SK-N-SH (cell line): ENCODE measurements at regions not wholly inside any gene's neighbourhood (a gene's known extent, or its start where the extent isn't known, plus 50 kb on each side); places are given as distances from the start of the nearest gene placed in this dataset.

Source experiments
- CTCF ChIA-PET: fragments of 300-600, 350-600 bp; formaldehyde crosslinking; extraction: SDS; loops from one replicate; lab custom pipeline; 2021; lab: Yijun Ruan, JAX
- POLR2A ChIA-PET: fragments of 350-600 bp; sonication (Branson Sonifier 250); formaldehyde crosslinking; extraction: SDS; loops from one replicate; lab custom pipeline; 2020; ENCODE audit warnings: antibody characterized with exemption, inconsistent platforms; lab: Yijun Ruan, JAX
- DNase-seq: peaks from one replicate; pipeline ENCODE4 v3.0.0; 2012
- H2AFZ ChIP-seq: fragments of 200-600 bp; sonication (generic); 2 replicates; pipeline ENCODE4 v1.8.1; 2016; ENCODE audit warnings: antibody characterized with exemption, mild to moderate bottlenecking, low read depth
- H3F3A ChIP-seq: fragments of 200-600 bp; sonication (generic); replicated peaks from 2 replicates; pipeline ENCODE3; 2016; ENCODE audit warnings: antibody characterized with exemption, mild to moderate bottlenecking; ENCODE audit not compliant: insufficient read depth
- H3K27ac ChIP-seq, 2 experiments: fragments of 200-500 bp in 1 of 2; fragments of 200-600 bp in 1 of 2; sonication (Bioruptor generic) in 1 of 2; sonication (generic), shearing (Covaris generic) in 1 of 2; 2 replicates each; pipeline versions ENCODE4 v1.5.1 to v1.6.1; 2014 to 2016; ENCODE audit warnings: low read depth in 2 of 2, inconsistent platforms in 1 of 2, low read length in 1 of 2, mild to moderate bottlenecking in 1 of 2, mixed read lengths in 1 of 2
- H3K27me3 ChIP-seq: fragments of 200-600 bp; sonication (generic), shearing (Covaris generic); 2 replicates; pipeline ENCODE4 v1.6.1; 2016; ENCODE audit warnings: mixed run types; ENCODE audit not compliant: insufficient read depth
- H3K36me3 ChIP-seq, 2 experiments: fragments of 200-500 bp in 1 of 2; fragments of 200-600 bp in 1 of 2; sonication (Bioruptor generic) in 1 of 2; sonication (generic) in 1 of 2; replicated peaks in 1 of 2; 2 replicates each; pipeline versions ENCODE3 to v1.5.1; 2014 to 2016; ENCODE audit warnings: low read length in 1 of 2, mild to moderate bottlenecking in 1 of 2; ENCODE audit not compliant: insufficient read depth in 2 of 2, control insufficient read depth in 1 of 2
- H3K4me1 ChIP-seq, 2 experiments: fragments of 200-500 bp in 1 of 2; fragments of 200-600 bp in 1 of 2; sonication (Bioruptor generic) in 1 of 2; sonication (generic), shearing (Covaris generic) in 1 of 2; 2 replicates each; pipeline versions ENCODE4 v1.5.1 to v1.6.1; 2014 to 2016; ENCODE audit warnings: low read depth in 1 of 2, low read length in 1 of 2, mixed run types in 1 of 2; ENCODE audit not compliant: insufficient read depth in 2 of 2, control insufficient read depth in 1 of 2
- H3K4me2 ChIP-seq: fragments of 200-600 bp; sonication (generic), shearing (Covaris generic); 2 replicates; pipeline ENCODE4 v1.6.1; 2017; ENCODE audit warnings: mixed run types
- H3K4me3 ChIP-seq, 2 experiments: fragments of 200-500 bp in 1 of 2; fragments of 200-600 bp in 1 of 2; sonication (Bioruptor generic) in 1 of 2; sonication (generic), shearing (Covaris generic) in 1 of 2; 2 replicates each; pipeline versions ENCODE4 v1.5.1 to v1.8.1; 2014 to 2016; ENCODE audit warnings: low read depth in 2 of 2, inconsistent platforms in 1 of 2, low read length in 1 of 2, mild to moderate bottlenecking in 1 of 2, mixed read lengths in 1 of 2, moderate library complexity in 1 of 2
- H3K79me2 ChIP-seq: fragments of 200-600 bp; sonication (generic); 2 replicates; pipeline ENCODE4 v1.8.1; 2017; ENCODE audit warnings: mild to moderate bottlenecking; ENCODE audit not compliant: insufficient read depth
- H3K9ac ChIP-seq: fragments of 200-600 bp; sonication (generic); 2 replicates; pipeline ENCODE4 v1.6.1; 2017; ENCODE audit warnings: mixed run types
- H3K9me2 ChIP-seq: fragments of 200-600 bp; sonication (generic); 2 replicates; pipeline ENCODE4 v1.6.1; 2017; ENCODE audit warnings: mixed run types
- H3K9me3 ChIP-seq: fragments of 200-600 bp; sonication (generic); 2 replicates; pipeline ENCODE4 v1.6.1; 2017; ENCODE audit warnings: mixed run types, mild to moderate bottlenecking, moderate library complexity
- H4K20me1 ChIP-seq: fragments of 200-600 bp; sonication (generic); 2 replicates; pipeline ENCODE4 v1.6.1; 2017; ENCODE audit warnings: mild to moderate bottlenecking, mixed run types; ENCODE audit not compliant: insufficient read depth
- CHD2 ChIP-seq: fragments of 150-350 bp; IDR thresholded peaks from 2 replicates; pipeline ENCODE4 v1.6.1; 2018; ENCODE audit warnings: low read length; ENCODE audit not compliant: partially characterized antibody
- ELF1 ChIP-seq: IDR thresholded peaks from 2 replicates; pipeline ENCODE4 v1.4.0; 2012
- EP300 ChIP-seq, 2 experiments: IDR thresholded peaks; 2 replicates each; pipeline versions ENCODE4 v1.4.0 to v1.6.1; 2012; ENCODE audit warnings: borderline replicate concordance in 1 of 2, low read depth in 1 of 2, low read length in 1 of 2
- FOXM1 ChIP-seq: IDR thresholded peaks from 2 replicates; pipeline ENCODE4 v1.4.0; 2012; ENCODE audit warnings: low read depth, mild to moderate bottlenecking
- JUND ChIP-seq: IDR thresholded peaks from 2 replicates; pipeline ENCODE4 v1.4.0; 2012
- MXI1 ChIP-seq: IDR thresholded peaks from 2 replicates; pipeline ENCODE4 v1.6.1; 2012; ENCODE audit warnings: mild to moderate bottlenecking, low read depth, low read length, improper control_type of control experiment
- NRF1 ChIP-seq: IDR thresholded peaks from 2 replicates; pipeline ENCODE4 v1.6.1; 2012; ENCODE audit warnings: low read depth, mild to moderate bottlenecking, low read length
- PBX3 ChIP-seq: IDR thresholded peaks from 2 replicates; pipeline ENCODE4; 2012
- RAD21 ChIP-seq: IDR thresholded peaks from 2 replicates; pipeline ENCODE4 v1.6.1; 2012; ENCODE audit warnings: mild to moderate bottlenecking, low read length
- RCOR1 ChIP-seq: fragments of 150-350 bp; IDR thresholded peaks from 2 replicates; pipeline ENCODE4 v1.6.1; 2017; ENCODE audit warnings: antibody characterized with exemption, low read length
- REST ChIP-seq: IDR thresholded peaks from 2 replicates; pipeline ENCODE4 v1.6.1; 2012; ENCODE audit warnings: mild to moderate bottlenecking, low read depth, low read length, moderate library complexity
- RXRA ChIP-seq: IDR thresholded peaks from 2 replicates; pipeline ENCODE4 v1.4.0; 2012; ENCODE audit warnings: low read depth, mild to moderate bottlenecking, borderline replicate concordance
- SMC3 ChIP-seq: IDR thresholded peaks from 2 replicates; pipeline ENCODE4 v1.6.1; 2012; ENCODE audit warnings: low read depth, low read length, improper control_type of control experiment
- TAF1 ChIP-seq: IDR thresholded peaks from 2 replicates; pipeline ENCODE4 v1.6.1; 2012; ENCODE audit warnings: low read depth, mild to moderate bottlenecking, low read length, moderate library complexity, borderline replicate concordance
- TCF12 ChIP-seq: IDR thresholded peaks from 2 replicates; pipeline ENCODE4 v1.4.0; 2012
- YY1 ChIP-seq: IDR thresholded peaks from 2 replicates; pipeline ENCODE4 v1.4.0; 2012; ENCODE audit warnings: low read depth, mild to moderate bottlenecking
- WGBS: methylation state at CpG from one replicate; pipeline ENCODE4 v1.1.6; 2017; ENCODE audit warnings: low lambda C conversion rate; 5-methylcytosine and 5-hydroxymethylcytosine counted together
- TF ChIP-seq, protein P1 (sequence below): fragments of 150-350 bp; IDR thresholded peaks from 2 replicates; pipeline ENCODE4 v1.6.1; 2016; ENCODE audit warnings: mild to moderate bottlenecking, low read depth, low read length
- TF ChIP-seq, protein P2 (sequence below): fragments of 200-600 bp; sonication (generic); IDR thresholded peaks from 2 replicates; pipeline ENCODE4 v1.6.1; 2017; ENCODE audit warnings: antibody characterized with exemption, mild to moderate bottlenecking, moderate library complexity

- WGBS, result 23% methylated on average over 4 of the region's 4 CpGs
- Histone ChIP-seq H3K9me3 (no peaks in the 10 kb centered on the region), H3F3A (no peaks in the 10 kb centered on the region), H4K20me1 (no peaks in the 10 kb centered on the region), H3K36me3 (no peaks in the 10 kb centered on the region), H3K4me3 (peak overlapping the region in 1 of 2 experiments; percentile 4; a peak in 1 of 4 replicates), H3K27me3 (no peaks in the 10 kb centered on the region), H3K27ac (no peak overlapping the region), H3K9ac (no peak overlapping the region), H3K4me2 (no peak overlapping the region), H2AFZ (no peak overlapping the region), H3K79me2 (no peaks in the 10 kb centered on the region), H3K9me2 (no peaks in the 10 kb centered on the region), H3K4me1 (peaks cover 0 to 6% of the 10 kb centered on the region in 2 experiments; a peak in 2 of 4 replicates)
- POLR2A ChIA-PET, result no interaction called here
- CTCF ChIA-PET, result interaction anchor here (0.6 to 23.9 kb wide), 17 partner anchors 10 to 1543 kb away, joined by 3 to 636 read pairs (median 5); no protein-coding TSS in a partner anchor
- TF ChIP-seq JUND, result no peak
- TF ChIP-seq FOXM1, result no peak
- no peak for TF ChIP-seq RCOR1
- TF ChIP-seq EP300 (IDR thresholded peaks at IDR 0.05; ENCODE audit: borderline replicate concordance in 1 of 2, low read depth in 1 of 2, low read length in 1 of 2), result no peak
- TF ChIP-seq NRF1, result no peak
- TF ChIP-seq SMC3, result peak; percentile 64
- no peak for TF ChIP-seq RXRA
- TF ChIP-seq, protein P1, sequence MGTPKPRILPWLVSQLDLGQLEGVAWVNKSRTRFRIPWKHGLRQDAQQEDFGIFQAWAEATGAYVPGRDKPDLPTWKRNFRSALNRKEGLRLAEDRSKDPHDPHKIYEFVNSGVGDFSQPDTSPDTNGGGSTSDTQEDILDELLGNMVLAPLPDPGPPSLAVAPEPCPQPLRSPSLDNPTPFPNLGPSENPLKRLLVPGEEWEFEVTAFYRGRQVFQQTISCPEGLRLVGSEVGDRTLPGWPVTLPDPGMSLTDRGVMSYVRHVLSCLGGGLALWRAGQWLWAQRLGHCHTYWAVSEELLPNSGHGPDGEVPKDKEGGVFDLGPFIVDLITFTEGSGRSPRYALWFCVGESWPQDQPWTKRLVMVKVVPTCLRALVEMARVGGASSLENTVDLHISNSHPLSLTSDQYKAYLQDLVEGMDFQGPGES, result no peak
- TF ChIP-seq RAD21, result peak; percentile 91
- TF ChIP-seq TCF12, result no peak
- TF ChIP-seq TAF1, result no peak
- TF ChIP-seq MXI1, result no peak
- TF ChIP-seq REST, result no peak
- TF ChIP-seq ELF1, result no peak
- TF ChIP-seq PBX3, result no peak
- no peak for TF ChIP-seq CHD2
- TF ChIP-seq YY1, result no peak
- TF ChIP-seq, protein P2, sequence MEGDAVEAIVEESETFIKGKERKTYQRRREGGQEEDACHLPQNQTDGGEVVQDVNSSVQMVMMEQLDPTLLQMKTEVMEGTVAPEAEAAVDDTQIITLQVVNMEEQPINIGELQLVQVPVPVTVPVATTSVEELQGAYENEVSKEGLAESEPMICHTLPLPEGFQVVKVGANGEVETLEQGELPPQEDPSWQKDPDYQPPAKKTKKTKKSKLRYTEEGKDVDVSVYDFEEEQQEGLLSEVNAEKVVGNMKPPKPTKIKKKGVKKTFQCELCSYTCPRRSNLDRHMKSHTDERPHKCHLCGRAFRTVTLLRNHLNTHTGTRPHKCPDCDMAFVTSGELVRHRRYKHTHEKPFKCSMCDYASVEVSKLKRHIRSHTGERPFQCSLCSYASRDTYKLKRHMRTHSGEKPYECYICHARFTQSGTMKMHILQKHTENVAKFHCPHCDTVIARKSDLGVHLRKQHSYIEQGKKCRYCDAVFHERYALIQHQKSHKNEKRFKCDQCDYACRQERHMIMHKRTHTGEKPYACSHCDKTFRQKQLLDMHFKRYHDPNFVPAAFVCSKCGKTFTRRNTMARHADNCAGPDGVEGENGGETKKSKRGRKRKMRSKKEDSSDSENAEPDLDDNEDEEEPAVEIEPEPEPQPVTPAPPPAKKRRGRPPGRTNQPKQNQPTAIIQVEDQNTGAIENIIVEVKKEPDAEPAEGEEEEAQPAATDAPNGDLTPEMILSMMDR, result peak; percentile 88
- DNase-seq, result peak; percentile 40
Measured at GRCh38 chr18:43571078-43571689, 293.9 kb upstream of the SYT4 start.
